Spinal cord (tissue), 9 donors: ENCODE measurements at regions not wholly inside any gene's neighbourhood (a gene's known extent, or its start where the extent isn't known, plus 50 kb on each side); places are given as distances from the start of the nearest gene placed in this dataset.
A peak's percentile ranks its signal among the peaks of the same experiment; 100 is the strongest.

Source experiments
- DNase-seq, 6 donors: peaks; one replicate each; pipeline versions ENCODE4 v3.0.0 to v3.0.0-alpha.2; 2013 to 2015; ENCODE audit warnings: low spot score in 6 of 6, low read depth in 4 of 6
- H3K27ac ChIP-seq: one replicate; pipeline ENCODE4 v1.5.1; 2013; ENCODE audit warnings: low read depth, low read length, control low read depth
- H3K27me3 ChIP-seq: one replicate; pipeline ENCODE4 v1.6.1; 2013; ENCODE audit warnings: low read length; ENCODE audit not compliant: control insufficient read depth, insufficient read depth
- H3K36me3 ChIP-seq: one replicate; pipeline ENCODE4 v1.6.1; 2013; ENCODE audit warnings: low read length; ENCODE audit not compliant: control insufficient read depth, insufficient read depth
- H3K4me1 ChIP-seq: one replicate; pipeline ENCODE4 v1.6.1; 2013; ENCODE audit warnings: low read length; ENCODE audit not compliant: control insufficient read depth, insufficient read depth
- H3K4me3 ChIP-seq: one replicate; pipeline ENCODE4 v1.5.1; 2013; ENCODE audit warnings: low read depth, low read length, control low read depth
- H3K9me3 ChIP-seq: one replicate; pipeline ENCODE4 v1.6.1; 2013; ENCODE audit warnings: low read length; ENCODE audit not compliant: control insufficient read depth, insufficient read depth
- WGBS: methylation state at CpG from one replicate; pipeline ENCODE4 v1.1.5; 2013; ENCODE audit warnings: missing lambda C conversion rate; ENCODE audit not compliant: insufficient coverage; 5-methylcytosine and 5-hydroxymethylcytosine counted together
- donor health status: healthy.

GRCh38 chr4:120506536-120506935 lies 416.0 kb downstream of the PRDM5 start:
- Histone ChIP-seq H3K9me3 (peaks cover 2% of the 10 kb centered on the region), H3K27ac (no peak overlapping the region), H3K36me3 (no peaks in the 10 kb centered on the region), H3K4me3 (no peak overlapping the region), H3K27me3 (no peaks in the 10 kb centered on the region), H3K4me1 (no peaks in the 10 kb centered on the region)
- DNase-seq, result peak in 1 of 6 donors; percentile 34
- 80% methylated on average over 1 of the region's 1 CpG for WGBS

GRCh38 chr4:120498678-120499077 lies 423.8 kb downstream of the PRDM5 start:
- 50% methylated on average over 1 of the region's 1 CpG for WGBS
- no peaks in the 10 kb centered on the region for H3K4me1 ChIP-seq
- H3K4me3 ChIP-seq, result no peak overlapping the region
- DNase-seq, result peak in 1 of 6 donors; percentile 7
- H3K36me3 ChIP-seq, result no peaks in the 10 kb centered on the region
- H3K27me3 ChIP-seq, result no peaks in the 10 kb centered on the region
- no peak overlapping the region for H3K27ac ChIP-seq
- peaks cover 2% of the 10 kb centered on the region for H3K9me3 ChIP-seq

- Histone ChIP-seq H3K9me3 (no peaks in the 10 kb centered on the region), H3K36me3 (no peaks in the 10 kb centered on the region), H3K4me3 (no peak overlapping the region), H3K27ac (no peak overlapping the region), H3K27me3 (no peaks in the 10 kb centered on the region), H3K4me1 (no peaks in the 10 kb centered on the region)
- DNase-seq, result no peak
- WGBS, result 90% methylated on average over 2 of the region's 3 CpGs
Measured at GRCh38 chr4:120491481-120491880, 424.8 kb upstream of the MAD2L1 start.

DNA sequence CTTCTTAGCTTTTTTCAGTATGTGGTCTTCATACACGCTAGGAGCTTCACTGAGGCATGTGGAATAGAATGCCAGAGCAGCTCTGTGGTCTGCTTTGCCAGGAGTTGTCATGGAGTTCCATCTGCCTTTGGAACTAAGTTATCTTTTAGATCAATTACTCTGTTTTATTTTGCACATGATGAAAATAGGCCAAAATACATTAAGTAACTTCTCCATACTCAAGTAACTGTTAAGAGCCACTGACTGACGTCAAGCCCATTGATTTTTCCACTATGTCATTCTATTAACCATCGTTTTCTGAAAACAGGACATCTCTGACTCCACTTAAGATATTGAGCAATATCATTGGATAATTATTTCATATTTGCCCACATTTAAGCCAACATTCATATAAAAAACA lies 415.1 kb upstream of the MAD2L1 start:
- Histone ChIP-seq H3K9me3 (no peaks in the 10 kb centered on the region), H3K36me3 (no peaks in the 10 kb centered on the region), H3K4me3 (no peak overlapping the region), H3K27me3 (no peaks in the 10 kb centered on the region), H3K27ac (no peak overlapping the region), H3K4me1 (no peaks in the 10 kb centered on the region)
- DNase-seq, result no peak
- WGBS, result no CpG with 5 or more reads among the region's 3 CpGs

DNA sequence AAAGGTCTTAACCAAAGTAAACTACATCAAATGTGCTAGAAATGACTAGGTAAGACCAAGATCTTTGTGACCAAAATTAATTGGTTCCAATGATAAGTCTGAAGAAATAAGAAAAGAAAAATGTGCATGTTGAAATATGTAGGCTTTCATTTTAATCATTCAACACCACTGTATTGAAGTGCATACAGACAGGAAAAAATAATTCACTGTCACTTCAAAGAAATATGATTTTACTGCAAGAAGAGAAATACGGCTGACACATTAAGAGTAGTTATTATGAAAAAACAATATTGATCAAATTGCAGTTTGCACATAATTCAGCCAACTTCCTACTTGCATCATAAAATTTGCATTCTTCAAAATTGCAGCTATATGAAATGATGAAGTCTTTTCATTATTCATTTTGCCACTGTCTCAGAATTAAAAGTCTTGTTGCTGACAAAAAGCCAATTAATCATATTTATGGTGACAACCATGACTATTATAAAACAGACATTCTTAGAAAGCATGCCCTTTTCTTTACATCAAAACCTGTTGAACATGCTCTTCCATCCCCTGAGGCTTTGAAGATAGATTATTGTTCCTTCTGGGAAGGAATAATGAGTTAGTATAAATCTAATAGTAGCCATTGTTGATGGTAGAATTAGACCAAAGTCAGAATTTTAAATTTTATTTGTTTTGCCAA lies 405.9 kb upstream of the MAD2L1 start:
- H3K4me1 ChIP-seq, result no peaks in the 10 kb centered on the region
- H3K4me3 ChIP-seq, result no peak overlapping the region
- peak in 1 of 6 donors; percentile 46 for DNase-seq
- no peaks in the 10 kb centered on the region for H3K9me3 ChIP-seq
- no peaks in the 10 kb centered on the region for H3K27me3 ChIP-seq
- H3K36me3 ChIP-seq, result no peaks in the 10 kb centered on the region
- no peak overlapping the region for H3K27ac ChIP-seq
- no CpG with 5 or more reads among the region's 1 CpG for WGBS

DNA sequence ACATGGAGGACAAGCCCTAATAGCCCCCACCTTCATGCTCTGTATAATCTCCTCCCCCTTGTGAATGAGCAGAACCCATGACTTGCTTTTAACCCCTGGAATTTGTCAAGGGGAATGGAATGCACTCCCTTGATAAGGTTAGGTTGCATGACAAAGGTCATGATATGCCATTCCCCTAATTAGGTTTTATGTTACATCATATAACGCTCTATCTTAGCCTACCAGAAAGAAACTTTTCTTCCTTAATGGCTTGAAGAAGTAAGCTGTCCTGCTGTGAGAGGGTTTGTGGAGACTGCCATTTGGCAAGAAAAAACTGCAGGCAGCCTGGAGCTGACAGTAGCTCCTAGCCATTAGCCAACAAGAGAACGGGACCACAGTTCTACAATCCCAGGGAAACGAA lies 399.8 kb upstream of the MAD2L1 start:
- Histone ChIP-seq H3K27me3 (no peaks in the 10 kb centered on the region), H3K4me3 (no peak overlapping the region), H3K9me3 (no peaks in the 10 kb centered on the region), H3K4me1 (no peaks in the 10 kb centered on the region), H3K27ac (no peak overlapping the region), H3K36me3 (no peaks in the 10 kb centered on the region)
- no peak for DNase-seq
- no CpG with 5 or more reads among the region's 3 CpGs for WGBS

DNA sequence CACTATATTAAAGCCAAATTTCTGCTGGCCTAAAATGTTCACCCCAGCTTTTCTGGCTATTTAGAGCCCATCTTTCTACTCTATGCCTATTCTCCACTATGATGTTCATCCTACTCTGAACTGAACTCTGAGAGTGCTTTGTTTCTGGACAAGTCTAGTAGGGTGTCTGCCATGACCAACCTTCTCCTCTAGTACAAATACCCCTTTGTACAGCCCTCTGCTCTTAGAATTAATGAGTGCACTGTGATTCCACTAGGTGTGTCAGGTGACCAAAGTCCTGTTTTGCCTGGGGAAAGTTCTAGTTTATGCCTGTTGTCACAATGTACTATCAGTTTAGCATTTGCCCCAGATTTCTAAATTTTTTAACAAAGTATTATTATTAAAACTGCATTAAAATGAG lies 388.1 kb upstream of the MAD2L1 start:
- H3K36me3 ChIP-seq, result no peaks in the 10 kb centered on the region
- no peaks in the 10 kb centered on the region for H3K4me1 ChIP-seq
- H3K4me3 ChIP-seq, result no peak overlapping the region
- H3K27me3 ChIP-seq, result no peaks in the 10 kb centered on the region
- no peak overlapping the region for H3K27ac ChIP-seq
- no peak for DNase-seq
- no peaks in the 10 kb centered on the region for H3K9me3 ChIP-seq

- no peaks in the 10 kb centered on the region for H3K4me1 ChIP-seq
- H3K27ac ChIP-seq, result no peak overlapping the region
- no peaks in the 10 kb centered on the region for H3K36me3 ChIP-seq
- H3K27me3 ChIP-seq, result no peaks in the 10 kb centered on the region
- H3K9me3 ChIP-seq, result no peaks in the 10 kb centered on the region
- no peak for DNase-seq
- WGBS, result no CpG with 5 or more reads among the region's 1 CpG
- H3K4me3 ChIP-seq, result no peak overlapping the region
Measured at GRCh38 chr4:120452536-120452935, 385.9 kb upstream of the MAD2L1 start.

GRCh38 chr4:120452001-120452400 lies 385.4 kb upstream of the MAD2L1 start:
- no peak for DNase-seq
- Histone ChIP-seq H3K4me3 (no peak overlapping the region), H3K9me3 (no peaks in the 10 kb centered on the region), H3K27me3 (no peaks in the 10 kb centered on the region), H3K36me3 (no peaks in the 10 kb centered on the region), H3K4me1 (no peaks in the 10 kb centered on the region), H3K27ac (no peak overlapping the region)

GRCh38 chr4:120447774-120448173 lies 381.1 kb upstream of the MAD2L1 start:
- peak in 1 of 6 donors; percentile 31 for DNase-seq
- no peaks in the 10 kb centered on the region for H3K36me3 ChIP-seq
- H3K4me1 ChIP-seq, result no peaks in the 10 kb centered on the region
- no peaks in the 10 kb centered on the region for H3K9me3 ChIP-seq
- H3K27ac ChIP-seq, result no peak overlapping the region
- no peak overlapping the region for H3K4me3 ChIP-seq
- WGBS, result no CpG with 5 or more reads among the region's 1 CpG
- H3K27me3 ChIP-seq, result no peaks in the 10 kb centered on the region
